Mammary epithelial cell (primary cell): ENCODE measurements at regions not wholly inside any gene's neighbourhood (a gene's known extent, or its start where the extent isn't known, plus 50 kb on each side); places are given as distances from the start of the nearest gene placed in this dataset.

Experiments
- CTCF ChIP-seq, 2 donors: IDR thresholded peaks in 1 of 2; conservative IDR thresholded peaks in 1 of 2; 2 replicates each; pipeline ENCODE4 v1.5.1; 2011 to 2012; ENCODE audit warnings: inconsistent platforms in 2 of 2, low read length in 2 of 2, mild to moderate bottlenecking in 2 of 2, control low read depth in 1 of 2, low read depth in 1 of 2; ENCODE audit not compliant: insufficient read depth in 1 of 2; ENCODE audit errors: extremely low read depth in 1 of 2
- EZH2 ChIP-seq: IDR thresholded peaks from 2 replicates; pipeline ENCODE4 v1.6.1; 2012; ENCODE audit warnings: low read length, inconsistent platforms, borderline replicate concordance

DNA sequence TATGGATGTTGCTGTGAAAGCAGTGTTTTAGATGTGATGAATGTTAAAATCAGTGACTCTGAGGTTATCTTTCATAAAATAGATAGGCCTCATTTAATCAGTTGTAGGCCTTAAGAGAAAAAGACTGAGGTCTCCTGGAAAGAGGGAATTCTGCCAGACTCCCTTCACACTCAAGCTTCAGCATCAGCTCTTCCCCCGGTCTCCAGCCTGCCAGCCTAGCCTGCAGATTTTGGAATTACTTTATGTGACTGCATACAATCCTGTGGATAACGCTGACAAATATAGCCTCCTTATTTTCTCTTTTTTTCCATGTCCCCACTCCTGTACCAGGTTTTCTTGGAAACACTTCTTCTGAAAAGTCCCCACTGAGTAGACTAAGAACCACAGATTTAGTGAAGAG is 510.3 kb downstream of the GBE1 start:
- TF ChIP-seq EZH2 = no peak
- no peak for TF ChIP-seq CTCF (conservative IDR thresholded peaks at IDR 0.05 in 1 of 2, IDR thresholded peaks at IDR 0.05 in 1 of 2; ENCODE audit: extremely low read depth in 1 of 2, insufficient read depth in 1 of 2, low read depth in 1 of 2, low read length in 2 of 2)
